A673 (cell line): ENCODE measurements at regions not wholly inside any gene's neighbourhood (a gene's known extent, or its start where the extent isn't known, plus 50 kb on each side); places are given as distances from the start of the nearest gene placed in this dataset.

Experiments
- BruUV-seq: library from RNA; stranded (reverse); fragments of 400-500 nt; replicated peaks from 2 replicates; lab custom pipeline; 2021; lab: Mats Ljungman, UMichigan
- CTCF ChIA-PET: fragments of 300-600 bp; sonication (Branson Sonifier 250); formaldehyde crosslinking; loops from one replicate; lab custom pipeline; 2022; ENCODE audit warnings: antibody characterized with exemption; lab: Charles Lee
- POLR2A ChIA-PET: fragments of 300-600 bp; sonication (Branson Sonifier 250); formaldehyde crosslinking; loops from one replicate; lab custom pipeline; 2022; ENCODE audit warnings: antibody characterized with exemption; ENCODE audit not compliant: low non-redundant PET; lab: Charles Lee
- DNase-seq: peaks from one replicate; pipeline ENCODE4 v3.0.0-alpha.2; 2015; ENCODE audit warnings: low spot score
- H3K27ac ChIP-seq: fragments of 200-600 bp; sonication (generic); 2 replicates; pipeline ENCODE4 v1.5.1; 2016; ENCODE audit warnings: mixed run types, low read depth, mild to moderate bottlenecking, mixed read lengths, antibody characterized with exemption, low read length; ENCODE audit not compliant: poor library complexity, severe bottlenecking
- H3K27me3 ChIP-seq: fragments of 200-600 bp; sonication (generic); replicated peaks from 2 replicates; pipeline ENCODE4 v1.6.1; 2017; ENCODE audit warnings: mixed run types, low read depth, mild to moderate bottlenecking, mixed read lengths, antibody characterized with exemption, low read length; ENCODE audit not compliant: insufficient read depth, poor library complexity
- H3K36me3 ChIP-seq: fragments of 200-600 bp; sonication (generic); 2 replicates; pipeline ENCODE4 v1.6.1; 2016; ENCODE audit warnings: mixed run types, mild to moderate bottlenecking, mixed read lengths, antibody characterized with exemption, low read length; ENCODE audit not compliant: insufficient read depth, poor library complexity, severe bottlenecking
- H3K4me1 ChIP-seq: fragments of 200-600 bp; sonication (generic); 2 replicates; pipeline ENCODE4 v1.6.1; 2017; ENCODE audit warnings: mixed run types, mild to moderate bottlenecking, mixed read lengths, antibody characterized with exemption, low read length; ENCODE audit not compliant: insufficient read depth, poor library complexity, severe bottlenecking
- H3K4me3 ChIP-seq: fragments of 200-600 bp; sonication (generic); 2 replicates; pipeline ENCODE4 v1.5.1; 2016; ENCODE audit warnings: low read depth, mixed run types, mild to moderate bottlenecking, mixed read lengths, low read length; ENCODE audit not compliant: poor library complexity, severe bottlenecking
- H3K9me3 ChIP-seq: fragments of 200-600 bp; sonication (generic); 2 replicates; pipeline ENCODE4 v1.6.1; 2016; ENCODE audit warnings: mixed run types, low read depth, mild to moderate bottlenecking, mixed read lengths, antibody characterized with exemption, low read length; ENCODE audit not compliant: poor library complexity, severe bottlenecking
- CTCF ChIP-seq: fragments of 300-800, 200-600 bp; sonication (generic); conservative IDR thresholded peaks from 2 replicates; pipeline ENCODE4 v1.5.1; 2017; ENCODE audit warnings: low read depth, mild to moderate bottlenecking, antibody characterized with exemption, low read length, moderate library complexity, mixed read lengths
- EZH2 ChIP-seq: fragments of 200-600 bp; sonication (generic); IDR thresholded peaks from 2 replicates; pipeline ENCODE4 v1.6.1; 2017; ENCODE audit warnings: borderline replicate concordance, low read depth, mild to moderate bottlenecking, mixed read lengths, antibody characterized with exemption, low read length; ENCODE audit not compliant: poor library complexity, severe bottlenecking
- intact Hi-C: fragments of 100-400 bp; cut with micrococcal nuclease; formaldehyde crosslinking; loops from one replicate; pipeline ENCODE4 v1.10.0; 2022; ENCODE audit not compliant: unreplicated experiment

- no peak for TF ChIP-seq CTCF
- TF ChIP-seq EZH2 = no peak
- POLR2A ChIA-PET = no interaction called here
- H3K27me3 ChIP-seq = peaks cover 4% of the 10 kb centered on the region
- H3K4me1 ChIP-seq = no peaks in the 10 kb centered on the region
- H3K4me3 ChIP-seq = no peak overlapping the region
- H3K9me3 ChIP-seq = no peaks in the 10 kb centered on the region
- intact Hi-C loops = no loop called here
- CTCF ChIA-PET = no interaction called here
- H3K27ac ChIP-seq = no peak overlapping the region
- DNase-seq = no peak
- no TSS peak for BruUV-seq
- no peaks in the 10 kb centered on the region for H3K36me3 ChIP-seq
Measured at GRCh38 chr2:22616031-22616430, 768.9 kb upstream of the KLHL29 start.

GRCh38 chr2:22623620-22624019 is 761.4 kb upstream of the KLHL29 start:
- ChIA-PET CTCF (no interaction called here), POLR2A (no interaction called here)
- H3K27ac ChIP-seq = no peak overlapping the region
- no peak for TF ChIP-seq CTCF
- TF ChIP-seq EZH2 = no peak
- intact Hi-C loops = no loop called here
- no peaks in the 10 kb centered on the region for H3K9me3 ChIP-seq
- H3K4me1 ChIP-seq = no peaks in the 10 kb centered on the region
- BruUV-seq = no TSS peak
- no peaks in the 10 kb centered on the region for H3K27me3 ChIP-seq
- no peak overlapping the region for H3K4me3 ChIP-seq
- no peak for DNase-seq
- no peaks in the 10 kb centered on the region for H3K36me3 ChIP-seq

GRCh38 chr2:22626621-22627020 is 758.4 kb upstream of the KLHL29 start:
- no TSS peak for BruUV-seq
- Histone ChIP-seq H3K27me3 (no peaks in the 10 kb centered on the region), H3K27ac (no peak overlapping the region), H3K36me3 (no peaks in the 10 kb centered on the region), H3K9me3 (no peaks in the 10 kb centered on the region), H3K4me1 (no peaks in the 10 kb centered on the region), H3K4me3 (no peak overlapping the region)
- ChIA-PET CTCF (no interaction called here), POLR2A (no interaction called here)
- no peak for DNase-seq
- intact Hi-C loops = no loop called here
- no peak for TF ChIP-seq EZH2
- TF ChIP-seq CTCF = peak; percentile 28; the same call in 1 of the 2 replicates

- intact Hi-C loops = no loop called here
- CTCF ChIA-PET = no interaction called here
Measured at GRCh38 chr2:22628221-22628620, 756.8 kb upstream of the KLHL29 start.

More at GRCh38 chr2:22628221-22628620, 756.8 kb upstream of the KLHL29 start:
- no peaks in the 10 kb centered on the region for H3K27me3 ChIP-seq
- TF ChIP-seq CTCF (no peak), EZH2 (no peak)
- POLR2A ChIA-PET = no interaction called here
- no peak overlapping the region for H3K4me3 ChIP-seq
- H3K27ac ChIP-seq = no peak overlapping the region
- no TSS peak for BruUV-seq
- no peaks in the 10 kb centered on the region for H3K9me3 ChIP-seq
- DNase-seq = no peak
- no peaks in the 10 kb centered on the region for H3K4me1 ChIP-seq
- no peaks in the 10 kb centered on the region for H3K36me3 ChIP-seq
